GM18909 (cell line): ENCODE measurements at regions not wholly inside any gene's neighbourhood (a gene's known extent, or its start where the extent isn't known, plus 50 kb on each side); places are given as distances from the start of the nearest gene placed in this dataset.
"Not testable (repeated sequence)": the region's sequence is repeated elsewhere in the genome, so short reads cannot be mapped to it uniquely, and the experiment has no call there.

Experiments used
- ATAC-seq: cut with Tn5 transposase; IDR thresholded peaks from one replicate; pipeline ENCODE4 v1.9.1; 2021; ENCODE audit warnings: mild to moderate bottlenecking; ENCODE audit not compliant: unreplicated experiment, poor library complexity

- ATAC-seq = no peak
These were observed 183.6 kb downstream of the UACA start for GRCh38 chr15:70579766-70580165.

GRCh38 chr15:70578196-70578595 lies 185.2 kb downstream of the UACA start:
- no peak for ATAC-seq

- ATAC-seq = no peak
These were observed 186.7 kb downstream of the UACA start for GRCh38 chr15:70576696-70577095.

GRCh38 chr15:70576276-70576675 lies 187.1 kb downstream of the UACA start:
- no peak for ATAC-seq

GRCh38 chr15:70575231-70576226 lies 187.8 kb downstream of the UACA start:
- no peak for ATAC-seq

- ATAC-seq = not testable (repeated sequence)
These were observed 189.0 kb downstream of the UACA start for GRCh38 chr15:70574325-70574724.

GRCh38 chr15:70573121-70573850 lies 190.1 kb downstream of the UACA start:
- no peak for ATAC-seq

DNA sequence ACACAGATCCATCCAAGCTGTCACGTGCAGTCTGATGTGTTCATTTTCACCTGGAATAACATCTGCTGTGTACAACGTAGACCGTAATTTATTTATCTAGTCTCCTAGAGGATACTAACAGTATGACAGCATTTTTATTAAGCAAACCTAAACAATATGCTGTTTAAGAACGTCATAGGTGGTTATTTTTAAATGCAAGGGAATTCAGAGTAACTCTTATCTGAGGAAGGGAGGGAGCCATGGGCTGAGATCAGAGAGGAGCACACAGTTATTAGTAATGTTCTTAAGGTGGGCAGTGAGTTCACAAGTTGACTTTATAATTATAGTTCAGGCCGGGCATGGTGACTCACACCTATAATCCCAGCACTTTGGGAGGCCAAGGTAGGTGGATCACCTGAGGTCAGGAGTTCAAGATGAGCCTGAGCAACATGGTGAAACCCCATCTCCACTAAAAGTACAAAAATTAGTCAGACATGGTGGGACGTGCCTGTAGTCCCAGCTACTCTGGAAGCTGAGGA lies 193.6 kb downstream of the UACA start:
- no peak for ATAC-seq

DNA sequence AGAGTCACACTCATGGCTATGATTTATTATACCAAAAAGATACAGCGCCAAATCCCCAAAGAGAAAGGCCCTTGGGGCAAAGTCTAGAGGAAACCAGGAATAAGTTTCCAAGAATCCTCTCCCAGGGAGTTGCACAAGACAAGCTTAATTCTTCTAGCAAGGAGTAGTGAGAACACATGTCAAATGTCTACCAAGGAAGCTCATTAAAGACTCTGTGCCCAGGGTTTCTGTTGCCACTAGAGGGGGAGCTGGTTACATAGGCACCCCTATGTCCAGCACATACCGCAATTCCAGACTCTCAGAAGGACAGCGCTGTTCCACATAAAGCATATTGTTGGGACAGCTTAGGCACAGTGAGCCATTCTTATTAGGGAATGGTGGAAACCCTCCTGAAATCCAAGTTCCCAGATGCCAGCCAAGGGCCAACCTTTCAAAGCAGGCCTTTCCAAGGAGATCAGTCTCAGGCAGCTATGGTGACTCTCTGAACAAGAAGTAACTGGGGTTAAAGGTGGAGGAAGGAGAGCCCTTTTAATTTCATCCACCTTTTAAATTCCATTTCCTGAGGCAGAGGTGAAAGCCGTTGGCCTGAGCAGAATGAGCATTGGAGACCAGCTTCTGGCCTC lies 194.2 kb downstream of the UACA start:
- no peak for ATAC-seq

- no peak for ATAC-seq
These were observed 196.4 kb downstream of the UACA start for GRCh38 chr15:70566989-70567388.

DNA sequence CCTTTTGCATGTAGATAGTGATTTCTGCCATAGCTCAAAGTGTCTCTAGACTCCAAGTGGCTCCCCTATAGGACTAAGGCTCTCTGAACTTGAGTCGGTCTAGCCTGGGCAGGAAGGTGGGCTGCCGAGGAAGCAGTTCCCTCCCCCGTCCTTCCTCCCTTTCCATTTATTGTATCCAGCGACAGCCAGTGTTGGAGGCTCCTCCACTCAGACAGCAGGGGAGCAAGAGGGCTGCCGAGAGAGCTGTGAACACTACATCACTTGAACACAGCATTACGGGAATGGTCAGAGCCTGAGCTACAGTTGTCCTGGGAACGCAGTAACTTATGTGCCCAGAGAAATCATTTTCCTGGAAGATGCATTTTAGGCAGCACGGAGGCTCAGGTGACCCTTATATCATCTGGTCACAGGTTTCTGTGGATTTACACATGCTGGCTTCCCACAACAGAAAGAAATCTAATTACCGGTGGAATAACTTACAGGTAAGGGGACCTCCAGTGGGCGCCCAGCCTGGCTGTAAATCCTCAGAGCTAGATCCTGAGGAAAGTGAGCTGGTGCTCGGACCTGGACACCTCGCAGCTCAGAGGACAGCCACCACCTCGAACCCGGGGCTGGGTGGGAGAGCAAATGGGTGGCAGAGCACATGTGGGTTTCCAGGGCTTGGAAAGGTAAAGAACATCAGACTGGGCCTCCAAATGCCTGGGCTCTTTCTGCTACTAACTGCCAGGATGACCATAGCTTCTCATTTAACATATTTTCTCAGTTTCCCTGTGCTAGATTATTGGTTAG lies 197.1 kb downstream of the UACA start:
- no peak for ATAC-seq

DNA sequence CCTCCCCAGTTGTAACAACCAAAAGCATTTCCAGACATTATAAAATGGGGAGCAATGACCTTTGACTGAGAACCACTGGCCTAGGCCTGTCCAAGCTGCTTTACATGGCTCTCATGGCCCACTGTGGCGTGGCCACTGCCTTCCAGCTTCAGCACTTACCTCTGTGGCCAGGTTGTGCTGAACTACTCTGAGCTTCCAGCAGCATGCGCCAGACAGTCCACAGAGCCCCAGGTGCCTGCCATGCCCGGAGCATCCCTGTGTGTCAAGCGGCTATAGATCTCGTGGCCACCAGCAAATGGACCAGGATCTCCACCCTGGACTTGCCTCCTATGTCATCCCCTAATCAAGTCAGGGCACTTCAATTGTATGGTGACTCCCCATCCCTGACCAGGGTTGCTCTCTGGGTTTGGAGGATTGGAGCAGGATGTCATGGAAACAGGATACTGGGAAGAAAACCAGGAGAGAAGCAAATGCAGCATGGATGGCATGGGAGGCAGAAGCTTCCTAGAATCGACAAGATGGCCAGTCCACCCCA lies 199.7 kb downstream of the UACA start:
- ATAC-seq = no peak

- ATAC-seq = no peak
These were observed 200.5 kb downstream of the UACA start for GRCh38 chr15:70562906-70563305.

DNA sequence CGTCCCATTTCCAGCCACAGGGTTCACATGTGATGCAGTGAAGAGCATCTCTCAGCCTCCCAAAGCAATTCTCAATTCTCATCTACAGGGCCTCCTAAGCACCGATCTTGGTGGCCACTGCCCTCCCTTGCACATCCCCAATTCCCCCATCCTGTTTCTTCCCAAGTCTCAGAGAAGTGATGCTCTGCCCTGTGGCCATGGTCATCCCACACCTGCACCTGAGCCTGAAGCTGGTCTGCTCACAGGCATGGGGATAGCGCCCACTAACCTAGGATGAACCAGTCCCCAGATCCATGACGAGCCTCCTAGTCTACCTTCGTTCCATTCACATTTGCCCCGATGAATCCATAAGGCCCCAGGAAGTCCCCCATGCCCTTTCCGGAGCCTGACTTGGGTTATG lies 201.5 kb downstream of the UACA start:
- ATAC-seq = no peak

- no peak for ATAC-seq
These were observed 202.6 kb downstream of the UACA start for GRCh38 chr15:70560617-70561328.

DNA sequence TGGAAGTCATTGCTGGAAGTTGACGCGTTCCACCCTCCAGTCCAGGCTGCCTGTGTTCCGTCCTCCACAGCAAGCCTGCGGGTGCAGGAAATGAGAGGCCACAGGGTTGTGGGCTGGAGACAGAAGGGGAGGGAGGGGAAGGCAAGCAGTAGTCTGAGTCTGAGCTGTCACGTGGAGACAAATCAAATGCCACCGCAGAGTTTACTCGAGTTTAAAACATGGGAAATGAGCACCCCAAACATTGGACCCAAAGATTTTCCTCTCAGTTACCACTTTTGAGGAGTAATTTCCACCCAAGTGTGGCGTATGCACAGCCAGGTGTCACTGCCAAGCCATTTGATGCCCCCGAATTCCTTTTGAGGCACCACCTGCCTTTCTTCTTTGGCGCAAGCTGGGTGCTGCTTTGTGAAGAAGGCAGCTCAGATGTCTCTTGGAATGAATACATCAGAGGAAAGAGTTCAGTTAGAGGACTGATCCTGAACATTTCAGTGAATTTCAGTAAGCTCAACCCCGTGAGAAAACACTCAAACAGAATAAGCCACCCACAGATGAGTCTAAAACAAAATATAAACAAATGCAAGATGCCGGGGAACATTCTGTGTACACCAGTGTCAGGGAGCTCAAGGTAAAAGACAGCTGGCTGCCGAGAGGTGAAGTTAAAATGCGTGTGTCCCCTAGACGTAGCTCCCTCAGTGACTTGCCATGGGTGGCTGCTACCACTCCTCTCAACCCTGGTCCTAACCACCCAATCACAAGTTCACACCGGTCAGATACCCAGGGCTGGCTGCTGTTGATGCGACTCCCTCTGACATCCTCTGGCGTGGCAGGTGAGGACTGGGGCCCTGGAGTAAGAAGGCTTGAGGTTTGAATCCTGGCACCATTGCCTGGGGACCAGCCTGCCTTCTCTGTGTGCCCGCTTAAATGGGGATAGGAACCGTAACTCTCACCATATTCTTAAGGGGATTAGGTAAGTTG lies 203.8 kb downstream of the UACA start:
- no peak for ATAC-seq

DNA sequence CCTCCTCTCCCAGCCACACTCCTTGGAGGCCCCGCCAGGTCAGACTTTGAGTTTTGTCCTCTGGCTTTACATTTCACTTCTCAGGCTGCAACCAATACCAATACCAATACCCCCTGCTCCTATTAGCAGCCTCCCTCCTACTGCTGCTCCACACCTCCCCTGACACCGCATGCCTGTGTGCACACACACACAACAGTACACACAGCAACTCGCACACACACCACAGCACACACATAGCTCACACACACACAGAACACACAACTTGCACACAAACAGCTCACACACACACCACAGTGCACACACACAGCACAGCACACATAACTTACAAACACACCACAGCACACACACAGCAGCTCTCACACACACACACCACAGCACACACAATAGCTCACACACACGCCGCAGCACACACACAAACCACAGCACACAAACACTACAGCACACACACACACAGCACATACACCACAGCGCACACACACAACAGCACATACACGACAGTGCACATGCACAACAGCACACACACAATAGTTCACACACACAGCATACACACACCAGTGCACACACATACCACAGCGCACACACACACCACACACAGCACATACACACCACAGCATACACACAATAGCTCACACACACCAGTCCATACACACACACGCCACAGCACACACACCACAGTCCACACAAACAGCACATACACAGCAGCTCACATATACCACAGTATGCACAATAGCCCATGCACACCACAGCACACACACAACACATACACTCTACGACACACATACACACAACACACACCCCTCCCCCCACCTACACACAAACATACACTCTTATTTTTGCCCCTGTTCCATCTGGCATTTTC lies 204.7 kb downstream of the UACA start:
- ATAC-seq = no peak
